GM21717 (cell line): ENCODE measurements at regions not wholly inside any gene's neighbourhood (a gene's known extent, or its start where the extent isn't known, plus 50 kb on each side); places are given as distances from the start of the nearest gene placed in this dataset.

ENCODE experiments used
- ATAC-seq: cut with Tn5 transposase; IDR thresholded peaks from one replicate; pipeline ENCODE4 v1.9.1; 2021; ENCODE audit warnings: mild to moderate bottlenecking, moderate library complexity; ENCODE audit not compliant: unreplicated experiment

DNA sequence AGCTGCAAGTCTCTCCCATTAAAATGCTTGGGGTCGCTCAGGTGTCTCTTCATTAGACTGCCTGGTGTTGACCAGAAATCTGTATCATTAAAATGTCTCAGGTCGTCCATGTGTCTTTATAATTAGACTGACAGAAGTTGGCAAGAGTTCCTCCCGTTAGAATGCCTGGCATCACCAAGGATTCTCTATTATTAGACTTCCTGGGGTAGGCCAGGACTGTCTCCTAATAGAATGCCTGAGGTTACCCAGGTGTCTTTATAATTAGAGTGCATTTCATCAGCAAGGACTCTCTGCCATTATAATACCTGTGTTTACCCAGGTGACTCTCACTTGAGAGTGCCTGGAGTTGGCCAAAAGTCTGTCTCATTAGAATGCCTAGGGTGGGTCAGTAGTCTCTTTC lies 1537.2 kb downstream of the UQCRFS1 start:
- no peak for ATAC-seq

DNA sequence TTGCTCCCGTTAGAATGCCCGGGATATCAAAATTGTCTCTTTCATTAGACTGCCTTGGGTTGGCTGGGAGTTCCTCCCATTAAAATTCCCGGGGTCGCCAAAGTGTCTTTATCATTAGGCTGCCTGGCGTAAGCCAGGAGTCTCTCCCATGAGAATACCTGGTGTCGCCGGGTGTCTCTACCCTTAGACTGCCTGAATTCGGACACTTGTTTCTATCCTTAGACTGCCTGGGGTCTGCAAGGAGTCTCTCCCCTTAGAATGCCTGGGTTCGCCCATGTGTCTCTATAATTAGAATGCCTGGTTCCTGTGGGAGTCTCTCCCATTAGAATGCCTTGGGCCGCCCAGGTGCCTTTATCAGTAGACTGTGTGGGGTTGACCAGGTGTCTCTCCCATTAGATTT lies 1538.2 kb downstream of the UQCRFS1 start:
- no peak for ATAC-seq

DNA sequence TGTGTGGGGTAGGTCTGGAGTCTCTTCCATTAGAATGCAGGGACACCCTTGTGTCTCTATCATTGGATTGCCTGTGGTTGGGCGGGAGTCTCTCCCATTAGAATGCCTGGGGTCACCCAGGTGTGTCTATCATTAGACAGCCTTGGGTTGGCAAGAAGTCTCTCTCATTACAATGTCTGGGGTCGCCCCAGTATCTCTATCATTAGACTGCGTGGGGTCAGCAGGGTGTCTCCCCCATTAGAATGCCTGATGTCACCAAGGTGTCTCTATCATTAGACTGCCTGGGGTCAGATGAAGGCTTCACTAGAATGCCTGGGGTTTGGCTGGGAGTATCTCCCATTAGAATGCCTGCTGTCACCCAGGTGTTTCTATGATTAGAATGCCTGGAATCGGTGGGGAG lies 1539.0 kb downstream of the UQCRFS1 start:
- ATAC-seq = no peak

DNA sequence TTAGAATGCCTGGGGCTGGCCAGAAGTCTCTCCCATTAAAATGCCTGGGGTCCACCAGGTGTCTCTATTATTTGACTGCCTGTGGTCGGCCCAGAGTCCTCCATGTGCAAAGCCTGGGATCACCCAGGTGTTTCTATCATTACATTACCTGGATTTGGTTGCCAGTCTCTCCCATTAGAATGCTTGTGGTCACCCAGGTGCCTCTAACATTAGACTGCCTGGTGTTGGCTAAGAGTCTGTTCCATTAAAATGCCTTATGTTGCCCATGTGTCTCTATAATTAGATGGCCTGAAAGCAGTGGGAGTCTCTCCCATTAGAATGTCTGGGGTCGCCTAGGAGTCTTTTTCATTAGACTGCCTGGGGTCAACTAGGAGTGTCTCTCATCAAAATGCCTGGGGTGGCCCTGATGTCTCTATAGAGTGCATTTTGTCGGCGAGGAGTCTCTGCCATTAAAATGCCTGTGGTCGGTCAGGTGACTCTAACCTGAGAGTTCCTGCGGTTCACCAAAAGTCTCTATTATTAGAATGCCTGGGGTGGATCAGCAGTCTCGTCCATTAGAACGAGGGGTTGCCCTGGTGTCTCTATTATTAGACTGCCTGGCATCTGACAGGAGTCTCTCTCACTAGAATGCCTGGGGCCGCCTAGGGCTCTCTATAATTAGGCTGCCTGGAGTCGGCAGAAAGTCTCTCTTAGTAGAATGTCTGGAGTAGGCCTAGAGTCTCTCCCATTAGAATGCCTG lies 1540.5 kb downstream of the UQCRFS1 start:
- no peak for ATAC-seq

DNA sequence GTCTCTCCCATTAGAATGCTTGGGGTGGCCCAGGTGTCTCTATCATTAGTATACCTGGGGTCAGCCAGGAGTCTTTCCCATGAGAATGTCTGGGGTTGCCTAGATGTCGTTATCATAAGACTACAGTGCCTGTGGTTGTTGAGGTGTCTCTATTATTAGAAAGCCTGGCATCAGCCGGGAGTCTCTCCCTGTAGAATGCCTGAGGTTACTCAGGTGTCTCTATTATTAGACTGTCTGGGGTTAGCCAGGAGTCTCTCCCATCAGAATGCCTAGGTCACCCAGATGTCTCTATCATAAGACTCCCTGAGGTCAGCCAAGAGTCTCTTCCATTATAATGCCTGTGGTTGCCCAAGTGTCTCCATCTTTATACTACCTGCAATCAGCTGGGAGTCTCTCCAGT lies 1541.1 kb downstream of the UQCRFS1 start:
- no peak for ATAC-seq

DNA sequence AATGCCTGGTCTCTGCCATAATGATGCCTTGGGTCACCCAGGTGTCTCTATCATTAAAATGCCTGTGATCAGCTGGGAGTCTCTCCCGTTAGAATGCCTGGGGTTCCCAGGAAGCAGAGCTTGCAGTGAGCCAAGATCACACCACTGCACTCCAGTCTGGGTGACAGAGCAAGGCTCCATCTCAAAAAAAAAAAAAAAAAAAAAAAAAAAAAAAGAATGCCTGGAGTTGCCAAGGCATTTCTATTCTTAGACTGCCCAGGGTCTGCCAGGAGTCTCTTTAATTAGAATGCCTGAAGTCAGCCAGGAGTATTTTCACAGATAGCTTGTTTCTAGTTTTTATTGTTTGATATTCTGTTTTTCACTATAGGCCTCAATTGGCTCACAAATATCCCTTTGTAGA lies 1552.5 kb downstream of the UQCRFS1 start:
- no peak for ATAC-seq

DNA sequence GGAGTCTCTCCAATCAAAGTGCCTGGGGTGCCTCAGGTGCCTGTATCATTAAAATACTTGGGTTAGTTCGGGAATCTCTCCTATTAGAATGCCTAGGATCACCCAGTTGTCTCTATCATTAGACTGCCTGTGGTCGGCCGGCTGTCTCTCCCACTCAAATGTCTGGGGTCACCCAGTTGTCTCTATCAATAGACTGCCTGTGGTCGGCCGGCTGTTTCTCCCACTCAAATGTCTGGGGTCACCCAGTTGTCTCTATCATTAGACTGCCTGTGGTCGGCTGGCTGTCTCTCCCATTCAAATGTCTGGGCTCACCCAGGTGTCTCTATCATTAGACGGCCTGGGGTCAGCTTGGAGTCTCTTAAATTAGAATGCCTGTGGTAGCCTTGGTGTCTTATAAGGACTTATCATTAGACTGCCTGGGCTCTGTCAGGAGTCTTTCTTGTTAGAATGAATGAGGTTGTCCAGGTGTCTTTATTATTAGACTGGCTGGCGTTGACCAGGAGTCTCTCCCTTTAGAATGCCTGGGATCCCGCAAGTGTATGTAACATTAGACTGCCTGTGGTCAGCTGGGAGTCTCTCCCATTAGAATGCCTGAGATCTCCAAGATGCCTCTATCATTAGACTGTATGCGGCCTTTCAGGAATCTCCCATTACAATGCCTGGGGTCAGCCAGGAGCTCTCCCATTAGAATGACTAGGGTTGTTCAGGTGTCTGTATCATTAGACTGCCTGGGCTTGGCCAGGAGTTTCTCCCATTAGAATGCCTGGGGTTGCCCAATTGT lies 1555.5 kb downstream of the UQCRFS1 start:
- no peak for ATAC-seq

DNA sequence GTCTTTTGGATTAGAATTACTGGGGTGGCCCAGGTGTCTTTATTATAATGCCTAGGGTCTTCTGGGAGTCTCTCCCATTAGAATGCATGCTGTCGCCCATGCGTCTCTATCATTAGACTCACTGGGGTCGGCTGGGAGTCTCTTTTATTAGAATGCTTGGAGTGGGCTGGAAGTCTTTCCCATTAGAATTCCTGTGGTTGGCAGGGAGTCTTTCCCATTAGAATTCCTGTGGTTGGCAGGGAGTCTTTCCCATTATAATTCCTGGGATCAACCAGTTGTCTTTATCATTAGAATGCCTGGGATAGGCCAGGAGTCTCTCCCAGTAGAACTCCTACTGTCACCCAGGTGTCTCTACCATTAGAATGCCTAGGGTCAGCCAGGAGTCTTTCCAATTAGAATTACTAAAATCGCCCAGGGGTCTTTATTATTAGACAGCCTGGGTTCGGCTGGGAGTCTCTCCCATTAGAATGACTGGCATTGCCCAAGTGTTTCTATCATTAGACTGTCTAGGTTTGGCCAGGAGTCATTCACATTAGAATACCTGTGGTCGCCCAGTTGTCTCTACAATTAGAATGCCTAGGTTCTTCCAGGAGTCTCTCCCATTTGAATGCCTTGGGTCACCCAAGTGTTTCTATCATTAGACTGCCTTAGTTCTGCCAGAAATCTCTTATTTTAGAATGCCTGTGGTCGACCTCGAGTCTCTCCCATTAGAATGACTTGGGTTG lies 1558.5 kb downstream of the UQCRFS1 start:
- ATAC-seq = no peak

DNA sequence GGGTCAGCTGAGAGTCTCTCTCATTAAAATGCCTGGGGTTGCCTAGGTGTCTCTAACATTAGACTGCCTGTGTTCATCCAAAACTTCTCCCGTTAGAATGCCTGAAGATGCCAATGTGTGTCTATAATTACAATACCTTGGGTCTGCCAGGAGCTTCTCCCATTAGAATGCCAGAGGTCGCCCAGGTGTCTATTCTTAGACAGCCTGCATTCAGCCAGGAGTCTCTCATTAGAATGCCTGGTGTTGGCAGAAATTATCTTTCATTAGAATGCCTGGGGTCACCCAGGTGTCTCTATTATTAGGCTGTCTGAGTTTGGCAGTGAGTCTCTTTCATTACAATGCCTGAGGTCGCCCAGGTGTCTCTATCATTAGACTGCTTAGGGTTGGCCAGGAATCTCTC lies 1560.2 kb downstream of the UQCRFS1 start:
- no peak for ATAC-seq

DNA sequence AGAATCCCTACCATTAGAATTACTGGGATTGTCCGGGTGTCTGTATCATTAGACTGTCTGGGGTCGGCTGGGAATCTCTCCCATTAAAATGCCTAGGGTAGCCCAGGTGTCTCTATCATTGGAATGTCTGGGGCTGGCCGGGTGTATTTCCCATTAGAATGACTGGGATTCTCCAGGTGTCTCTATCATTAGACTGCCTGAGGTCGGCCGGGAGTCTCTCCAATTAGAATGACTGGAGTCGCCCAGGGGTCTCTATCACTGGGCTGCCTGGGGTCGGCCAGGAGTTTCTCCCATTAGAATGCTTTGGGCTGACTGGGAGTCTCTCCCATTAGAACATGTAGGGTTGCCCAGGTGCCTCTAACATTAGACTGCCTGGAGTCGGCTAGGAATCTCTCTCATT lies 1560.7 kb downstream of the UQCRFS1 start:
- no peak for ATAC-seq

DNA sequence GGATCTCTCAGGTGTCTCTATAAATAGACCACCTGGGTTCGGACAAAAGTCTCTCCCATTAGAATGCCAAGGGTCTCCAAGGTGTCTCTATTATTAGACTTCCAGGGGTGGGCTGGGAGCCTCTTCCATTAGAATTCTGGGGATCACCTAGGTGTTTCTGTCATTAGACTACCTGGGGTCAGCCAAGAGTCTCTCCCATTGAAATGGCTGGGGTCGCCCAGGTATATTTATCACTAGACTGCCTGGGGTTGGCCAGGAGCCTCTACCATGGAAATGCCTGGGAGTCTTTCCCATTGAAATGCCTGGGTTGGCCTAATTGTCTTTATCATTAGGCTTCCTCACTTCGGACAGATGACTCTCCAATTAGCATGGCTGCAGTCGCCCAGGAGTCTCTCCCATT lies 1565.5 kb downstream of the UQCRFS1 start:
- no peak for ATAC-seq

DNA sequence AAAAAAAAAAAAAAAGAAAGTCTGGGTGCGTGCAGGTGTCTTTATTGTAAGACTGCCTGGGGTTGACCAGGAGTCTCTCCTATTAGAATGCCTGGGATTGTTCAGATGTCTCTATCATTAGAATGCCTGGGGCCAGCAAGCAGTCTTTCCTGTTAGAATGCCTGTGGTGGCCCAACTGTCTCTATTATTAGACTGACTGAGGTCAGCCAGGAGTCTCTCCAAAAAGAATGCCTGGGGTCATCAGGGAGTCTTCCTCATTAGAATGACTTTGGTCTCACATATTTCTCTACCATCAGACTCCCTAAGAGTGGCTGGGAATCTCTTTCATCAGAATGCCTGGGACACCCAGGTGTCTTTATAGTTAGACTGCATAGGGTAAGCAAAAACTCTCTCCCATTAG lies 1577.5 kb downstream of the UQCRFS1 start:
- no peak for ATAC-seq

DNA sequence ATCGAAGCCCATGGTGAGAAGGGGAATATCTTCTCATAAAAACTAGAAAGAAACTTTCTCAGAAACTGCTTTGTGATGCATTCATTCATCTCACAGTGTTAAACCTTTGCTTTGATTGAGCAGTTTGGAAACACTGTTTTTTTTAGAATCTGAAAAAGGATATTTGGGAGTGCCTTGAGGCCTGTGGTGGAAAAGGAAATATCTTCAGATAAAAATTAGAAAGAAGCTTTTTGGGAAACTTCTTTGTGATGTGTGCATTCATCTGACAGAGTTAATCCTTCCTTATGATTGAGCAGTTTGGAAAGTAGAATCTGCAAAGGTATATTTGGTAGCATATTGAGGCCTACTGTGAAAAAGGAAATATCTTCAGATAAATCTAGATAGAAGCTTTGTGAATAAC lies 1594.9 kb downstream of the UQCRFS1 start:
- ATAC-seq = no peak

DNA sequence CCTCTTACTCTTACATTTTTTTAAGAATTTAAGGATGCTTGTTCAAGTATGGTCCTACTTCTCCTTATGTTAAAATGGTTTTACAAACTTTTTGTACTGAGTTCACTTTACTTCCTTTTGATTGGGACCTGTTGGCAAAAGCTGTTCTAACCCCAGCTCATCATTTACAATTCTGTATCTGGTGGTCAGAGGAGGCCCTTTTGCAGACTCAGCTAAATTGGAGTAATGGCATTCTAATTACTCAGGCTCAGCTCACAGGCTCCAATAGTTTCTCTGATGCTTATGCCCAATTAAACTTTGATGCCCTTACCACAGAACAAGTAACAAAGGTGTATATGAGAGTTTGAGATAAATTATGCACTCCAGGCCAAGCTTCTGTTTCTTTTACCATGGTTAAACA lies 1632.0 kb downstream of the UQCRFS1 start:
- no peak for ATAC-seq
